ENCODE measurements at regions not wholly inside any gene's neighbourhood (a gene's known extent, or its start where the extent isn't known, plus 50 kb on each side); places are given as distances from the start of the nearest gene placed in this dataset.

- TF ChIP-seq CHD7 (IDR thresholded peaks at IDR 0.05; ENCODE audit: insufficient replicate concordance, low read length) (no peak), TEAD4 (IDR thresholded peaks at IDR 0.05; ENCODE audit: low read depth, low read length) (no peak), POU5F1 (IDR thresholded peaks at IDR 0.05; ENCODE audit: low read depth, low read length) (no peak), SP2 (IDR thresholded peaks at IDR 0.05; ENCODE audit: low read length) (no peak), CTCF (IDR thresholded peaks at IDR 0.05; ENCODE audit: control extremely low read depth in 1 of 3, insufficient read depth in 1 of 3, low read depth in 1 of 3, low read length in 3 of 3) (no peak), GTF2F1 (IDR thresholded peaks at IDR 0.05; ENCODE audit: borderline replicate concordance, low read depth, low read length) (no peak), SIN3A (conservative IDR thresholded peaks at IDR 0.05 in 1 of 2, IDR thresholded peaks at IDR 0.05 in 1 of 2; ENCODE audit: low read depth in 1 of 2, low read length in 2 of 2) (no peak), MAX (IDR thresholded peaks at IDR 0.05) (no peak)
Observed at GRCh38 chr13:104595511-104595910, 1529.3 kb upstream of the SLC10A2 start (continued).
